ENCODE measurements at regions not wholly inside any gene's neighbourhood (a gene's known extent, or its start where the extent isn't known, plus 50 kb on each side); places are given as distances from the start of the nearest gene placed in this dataset.
A peak's percentile ranks its signal among the peaks of the same experiment; 100 is the strongest.
"Not testable (repeated sequence)": the region's sequence is repeated elsewhere in the genome, so short reads cannot be mapped to it uniquely, and the experiment has no call there.

DNA sequence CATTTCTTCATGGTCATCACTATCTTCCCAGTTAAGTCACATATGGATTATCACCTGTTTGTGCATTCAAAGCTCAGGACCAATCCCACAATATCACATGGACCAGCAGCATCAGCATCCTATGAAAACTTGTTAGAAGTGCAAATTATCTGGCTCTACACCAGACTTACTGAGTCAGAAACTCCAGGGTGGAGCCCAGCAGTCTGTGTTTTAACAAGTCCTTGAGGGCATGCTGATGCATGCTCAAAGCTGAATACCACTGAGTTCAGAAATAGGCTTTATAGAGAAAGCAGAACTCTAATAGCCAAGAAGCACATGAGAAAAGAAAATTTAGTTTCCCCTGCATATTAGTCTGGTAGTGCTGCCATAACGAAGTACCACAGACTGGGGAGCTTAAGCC is 62.4 kb upstream of the GABRQ start:
- WGBS, 2 donors, result 13 to 15% methylated on average over 1 of the region's 1 CpG
- intact Hi-C loops (cut with DNase I; ENCODE audit: low total_unique reads), result no loop called here
- TF ChIP-seq, protein P1, sequence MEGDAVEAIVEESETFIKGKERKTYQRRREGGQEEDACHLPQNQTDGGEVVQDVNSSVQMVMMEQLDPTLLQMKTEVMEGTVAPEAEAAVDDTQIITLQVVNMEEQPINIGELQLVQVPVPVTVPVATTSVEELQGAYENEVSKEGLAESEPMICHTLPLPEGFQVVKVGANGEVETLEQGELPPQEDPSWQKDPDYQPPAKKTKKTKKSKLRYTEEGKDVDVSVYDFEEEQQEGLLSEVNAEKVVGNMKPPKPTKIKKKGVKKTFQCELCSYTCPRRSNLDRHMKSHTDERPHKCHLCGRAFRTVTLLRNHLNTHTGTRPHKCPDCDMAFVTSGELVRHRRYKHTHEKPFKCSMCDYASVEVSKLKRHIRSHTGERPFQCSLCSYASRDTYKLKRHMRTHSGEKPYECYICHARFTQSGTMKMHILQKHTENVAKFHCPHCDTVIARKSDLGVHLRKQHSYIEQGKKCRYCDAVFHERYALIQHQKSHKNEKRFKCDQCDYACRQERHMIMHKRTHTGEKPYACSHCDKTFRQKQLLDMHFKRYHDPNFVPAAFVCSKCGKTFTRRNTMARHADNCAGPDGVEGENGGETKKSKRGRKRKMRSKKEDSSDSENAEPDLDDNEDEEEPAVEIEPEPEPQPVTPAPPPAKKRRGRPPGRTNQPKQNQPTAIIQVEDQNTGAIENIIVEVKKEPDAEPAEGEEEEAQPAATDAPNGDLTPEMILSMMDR (IDR thresholded peaks at IDR 0.05), result no peak
- TF ChIP-seq POLR2A (IDR thresholded peaks at IDR 0.05), result no peak
- peak in 1 of 2 donors; percentile 13 for DNase-seq (ENCODE audit: low spot score in 2 of 2)
- no peak overlapping the region for H3K4me3 ChIP-seq (ENCODE audit: low read depth, poor library complexity, severe bottlenecking)

DNA sequence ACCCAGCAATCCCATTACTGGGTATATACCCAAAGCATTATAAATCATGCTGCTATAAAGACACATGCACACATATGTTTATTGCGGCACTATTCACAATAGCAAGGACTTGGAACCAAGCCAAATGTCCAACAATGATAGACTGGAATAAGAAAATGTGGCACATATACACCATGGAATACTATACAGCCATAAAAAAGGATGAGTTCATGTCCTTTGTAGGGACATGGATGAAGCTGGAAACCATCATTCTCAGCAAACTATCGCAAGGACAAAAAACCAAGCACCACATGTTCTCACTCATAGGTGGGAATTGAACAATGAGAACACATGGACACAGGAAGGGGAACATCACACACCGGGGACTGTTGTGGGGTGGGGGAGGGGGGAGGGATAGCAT is 50.2 kb upstream of the GABRQ start:
- DNase-seq (ENCODE audit: low spot score in 2 of 2); H3K4me3 ChIP-seq (ENCODE audit: low read depth, poor library complexity, severe bottlenecking); intact Hi-C loops (cut with DNase I; ENCODE audit: low total_unique reads): not testable (repeated sequence)
- WGBS, 2 donors, result 90 to 94% methylated on average over 3 of the region's 3 CpGs
